ENCODE measurements at regions not wholly inside any gene's neighbourhood (a gene's known extent, or its start where the extent isn't known, plus 50 kb on each side); places are given as distances from the start of the nearest gene placed in this dataset.

DNA sequence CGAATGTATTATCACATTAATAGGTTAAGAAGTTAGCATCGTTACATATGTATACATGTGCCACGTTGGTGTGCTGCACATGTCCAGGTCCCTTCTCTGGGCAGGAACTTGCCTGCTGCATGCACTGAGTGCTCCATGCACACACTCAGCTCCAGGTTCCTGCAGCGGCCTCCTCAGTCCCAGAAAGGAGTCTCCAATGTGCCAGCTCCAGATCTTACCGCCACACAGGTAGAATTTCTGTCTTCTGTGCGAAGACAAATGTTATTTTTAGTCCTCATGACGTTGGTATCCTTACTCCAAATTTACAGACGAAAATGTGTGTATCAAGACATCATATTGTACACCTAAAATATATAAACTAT, 127.1 kb downstream of the GALR1 start:
- TF ChIP-seq TAF1 (IDR thresholded peaks at IDR 0.05; ENCODE audit: borderline replicate concordance, insufficient read depth, low read length) = no peak
- TF ChIP-seq POLR2AphosphoS5 (IDR thresholded peaks at IDR 0.05; ENCODE audit: low read depth, low read length) = no peak
